Progenitor cell of endocrine pancreas (in vitro differentiated cells): ENCODE measurements at regions not wholly inside any gene's neighbourhood (a gene's known extent, or its start where the extent isn't known, plus 50 kb on each side); places are given as distances from the start of the nearest gene placed in this dataset.

Experiments
- DNase-seq: peaks from one replicate; pipeline ENCODE4 v3.0.0; 2021; ENCODE audit warnings: low spot score; ENCODE audit not compliant: unreplicated experiment
- H3K27ac Mint-ChIP-seq: 2 replicates; pipeline ENCODE4 v1.8.0; 2021; ENCODE audit warnings: mild to moderate bottlenecking, moderate library complexity, mixed read lengths
- H3K27me3 Mint-ChIP-seq: 2 replicates; pipeline ENCODE4 v1.8.0; 2021; ENCODE audit warnings: mixed read lengths
- H3K36me3 Mint-ChIP-seq: 2 replicates; pipeline ENCODE4 v1.8.0; 2022; ENCODE audit warnings: mixed read lengths; ENCODE audit not compliant: insufficient read depth
- H3K4me1 Mint-ChIP-seq: 2 replicates; pipeline ENCODE4 v1.8.0; 2021; ENCODE audit warnings: low read depth, mixed read lengths
- H3K4me3 Mint-ChIP-seq: 2 replicates; pipeline ENCODE4 v1.8.0; 2021; ENCODE audit warnings: low read depth, mild to moderate bottlenecking, moderate library complexity, mixed read lengths
- H3K9me3 Mint-ChIP-seq: 2 replicates; pipeline ENCODE4 v1.8.0; 2021; ENCODE audit warnings: low read depth, mixed read lengths
- TF ChIP-seq, protein P1 (sequence below): fragments of 200-600 bp; sonication (generic); IDR thresholded peaks from one replicate; pipeline ENCODE4 v1.5.0; 2021; ENCODE audit warnings: antibody characterized with exemption, mild to moderate bottlenecking; ENCODE audit not compliant: unreplicated experiment

DNA sequence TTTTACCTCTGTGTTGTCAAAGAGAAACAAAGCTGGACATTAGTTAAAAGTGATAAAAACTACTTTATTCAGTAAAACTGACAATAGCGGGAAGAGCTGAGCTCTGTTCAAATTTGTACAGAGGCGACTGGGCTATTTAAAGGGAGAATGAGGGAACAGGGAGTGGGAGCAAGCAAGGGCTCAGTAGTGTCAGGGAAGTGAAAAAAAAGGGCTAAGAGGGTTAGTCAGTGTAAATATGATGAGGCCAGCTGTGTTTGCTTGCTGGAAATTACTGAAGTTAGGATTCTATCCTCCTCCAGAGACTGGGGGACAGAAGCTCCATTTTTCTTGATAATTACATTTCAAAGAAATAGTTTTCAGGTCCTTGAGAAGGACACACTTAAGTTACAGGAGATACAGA, 232.5 kb downstream of the SH2D4B start:
- Mint-ChIP-seq H3K36me3 (no peaks in the 10 kb centered on the region), H3K27me3 (no peaks in the 10 kb centered on the region), H3K4me3 (no peak overlapping the region), H3K27ac (no peak overlapping the region), H3K4me1 (peaks cover 8% of the 10 kb centered on the region), H3K9me3 (peaks cover 5% of the 10 kb centered on the region)
- TF ChIP-seq, protein P1, sequence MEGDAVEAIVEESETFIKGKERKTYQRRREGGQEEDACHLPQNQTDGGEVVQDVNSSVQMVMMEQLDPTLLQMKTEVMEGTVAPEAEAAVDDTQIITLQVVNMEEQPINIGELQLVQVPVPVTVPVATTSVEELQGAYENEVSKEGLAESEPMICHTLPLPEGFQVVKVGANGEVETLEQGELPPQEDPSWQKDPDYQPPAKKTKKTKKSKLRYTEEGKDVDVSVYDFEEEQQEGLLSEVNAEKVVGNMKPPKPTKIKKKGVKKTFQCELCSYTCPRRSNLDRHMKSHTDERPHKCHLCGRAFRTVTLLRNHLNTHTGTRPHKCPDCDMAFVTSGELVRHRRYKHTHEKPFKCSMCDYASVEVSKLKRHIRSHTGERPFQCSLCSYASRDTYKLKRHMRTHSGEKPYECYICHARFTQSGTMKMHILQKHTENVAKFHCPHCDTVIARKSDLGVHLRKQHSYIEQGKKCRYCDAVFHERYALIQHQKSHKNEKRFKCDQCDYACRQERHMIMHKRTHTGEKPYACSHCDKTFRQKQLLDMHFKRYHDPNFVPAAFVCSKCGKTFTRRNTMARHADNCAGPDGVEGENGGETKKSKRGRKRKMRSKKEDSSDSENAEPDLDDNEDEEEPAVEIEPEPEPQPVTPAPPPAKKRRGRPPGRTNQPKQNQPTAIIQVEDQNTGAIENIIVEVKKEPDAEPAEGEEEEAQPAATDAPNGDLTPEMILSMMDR = no peak
- DNase-seq = no peak

DNA sequence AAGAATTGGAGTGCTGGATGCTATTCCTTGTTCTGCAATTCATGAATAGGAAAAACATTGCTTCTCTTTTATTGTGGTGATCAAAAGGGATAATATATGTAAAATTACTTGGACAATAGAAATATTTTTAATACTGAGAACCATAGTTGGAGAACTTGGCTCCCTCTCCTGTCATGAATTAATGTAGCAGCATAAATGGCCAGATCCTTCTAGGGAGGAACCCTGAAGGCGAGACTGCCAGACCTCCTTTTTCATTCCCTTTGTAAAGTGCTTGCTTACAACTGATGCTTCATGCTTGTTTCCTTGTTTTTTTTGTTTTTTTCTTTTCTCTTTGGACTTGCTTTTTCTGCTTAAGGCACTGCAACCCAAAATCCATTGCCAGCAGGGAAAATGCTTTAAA, 233.6 kb downstream of the SH2D4B start:
- DNase-seq = no peak
- Mint-ChIP-seq H3K27me3 (no peaks in the 10 kb centered on the region), H3K4me3 (no peak overlapping the region)

DNA sequence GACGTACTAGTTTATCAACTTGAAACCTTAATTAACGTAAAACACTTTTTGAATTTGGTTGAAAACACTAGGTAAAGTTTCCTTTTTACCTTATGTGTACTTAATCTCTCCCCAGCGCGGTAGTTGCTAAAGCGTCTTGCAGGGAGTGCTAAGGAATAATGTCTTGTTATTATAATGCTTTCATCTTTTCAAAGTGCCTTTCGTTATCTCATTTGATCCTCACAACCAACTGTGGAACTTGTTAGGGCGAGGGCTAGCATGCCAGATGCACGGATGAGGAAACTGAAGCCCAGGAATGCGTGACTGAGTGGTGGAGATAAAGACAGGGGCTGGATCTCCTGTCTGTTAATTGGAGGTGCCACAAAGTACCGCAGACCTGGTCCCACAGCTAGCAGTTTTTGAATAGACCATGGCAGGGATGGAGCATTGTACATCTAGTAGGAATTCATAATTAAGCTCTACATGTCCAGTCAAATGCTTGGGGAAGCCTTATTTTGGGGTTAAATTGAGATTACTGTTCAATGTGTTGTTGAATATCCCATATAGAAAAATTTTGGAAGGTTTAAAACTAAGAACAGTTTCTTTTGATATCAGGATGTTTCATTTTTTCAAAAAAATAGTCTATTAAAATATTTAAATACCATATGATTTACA, 234.3 kb downstream of the SH2D4B start:
- no peak for DNase-seq
- TF ChIP-seq, protein P1 = no peak
- H3K9me3 Mint-ChIP-seq = peaks cover 5% of the 10 kb centered on the region
- no peak overlapping the region for H3K27ac Mint-ChIP-seq
- H3K4me3 Mint-ChIP-seq = no peak overlapping the region
- H3K36me3 Mint-ChIP-seq = no peaks in the 10 kb centered on the region
- peaks cover 8% of the 10 kb centered on the region for H3K4me1 Mint-ChIP-seq
- no peaks in the 10 kb centered on the region for H3K27me3 Mint-ChIP-seq

More for the DNA sequence above, 233.6 kb downstream of the SH2D4B start:
- H3K9me3 Mint-ChIP-seq = peaks cover 5% of the 10 kb centered on the region
- no peak overlapping the region for H3K27ac Mint-ChIP-seq
- TF ChIP-seq, protein P1 = no peak
- H3K4me1 Mint-ChIP-seq = peaks cover 8% of the 10 kb centered on the region
- H3K36me3 Mint-ChIP-seq = no peaks in the 10 kb centered on the region

DNA sequence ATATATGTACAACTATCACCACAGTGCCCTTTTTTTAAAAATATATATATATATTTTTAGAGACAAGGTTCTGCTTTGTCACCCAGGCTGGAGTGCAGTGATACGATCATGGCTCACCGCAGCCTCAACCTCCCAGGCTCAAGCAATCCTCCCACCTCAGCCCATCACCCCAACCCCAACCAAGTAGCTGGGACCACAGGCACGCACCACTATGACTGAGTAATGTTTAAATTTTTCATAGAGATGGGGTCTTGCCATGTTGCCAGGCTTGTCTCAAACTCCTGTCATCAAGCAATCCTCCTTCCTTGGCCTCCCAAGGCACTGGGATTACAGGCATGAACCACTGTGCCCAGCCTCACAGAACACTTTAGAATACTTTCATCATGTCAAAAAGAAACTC, 234.9 kb downstream of the SH2D4B start:
- no peak overlapping the region for H3K27ac Mint-ChIP-seq
- no peaks in the 10 kb centered on the region for H3K27me3 Mint-ChIP-seq
- DNase-seq = no peak
- H3K4me1 Mint-ChIP-seq = peaks cover 8% of the 10 kb centered on the region
- H3K9me3 Mint-ChIP-seq = peaks cover 5% of the 10 kb centered on the region
- H3K4me3 Mint-ChIP-seq = no peak overlapping the region
- H3K36me3 Mint-ChIP-seq = no peaks in the 10 kb centered on the region
- TF ChIP-seq, protein P1 = no peak

DNA sequence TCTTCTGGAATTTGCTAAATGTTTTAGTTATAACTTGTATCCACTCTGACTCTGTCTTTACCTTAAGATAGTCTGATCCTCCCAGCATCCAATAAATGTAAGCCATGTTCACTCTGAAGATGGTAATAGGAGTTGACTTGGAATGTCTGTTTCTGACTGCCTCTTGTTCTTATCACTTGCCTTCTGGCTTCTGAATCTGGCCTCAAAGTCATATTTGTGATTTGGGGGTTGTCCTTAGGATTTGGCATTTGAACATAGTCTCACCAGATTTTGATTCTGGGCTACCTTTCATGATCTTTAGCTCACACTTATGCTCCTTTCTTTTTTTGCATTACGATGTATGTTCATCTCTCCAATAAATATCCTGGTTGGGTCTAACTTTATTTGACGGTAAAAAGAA, 247.0 kb downstream of the SH2D4B start:
- H3K27me3 Mint-ChIP-seq = no peaks in the 10 kb centered on the region
- H3K36me3 Mint-ChIP-seq = no peaks in the 10 kb centered on the region
- H3K27ac Mint-ChIP-seq = no peak overlapping the region
- peaks cover 3% of the 10 kb centered on the region for H3K9me3 Mint-ChIP-seq
- DNase-seq = no peak
- no peaks in the 10 kb centered on the region for H3K4me1 Mint-ChIP-seq
- no peak overlapping the region for H3K4me3 Mint-ChIP-seq
- TF ChIP-seq, protein P1 = no peak
